ENCODE measurements at regions not wholly inside any gene's neighbourhood (a gene's known extent, or its start where the extent isn't known, plus 50 kb on each side); places are given as distances from the start of the nearest gene placed in this dataset.

DNA sequence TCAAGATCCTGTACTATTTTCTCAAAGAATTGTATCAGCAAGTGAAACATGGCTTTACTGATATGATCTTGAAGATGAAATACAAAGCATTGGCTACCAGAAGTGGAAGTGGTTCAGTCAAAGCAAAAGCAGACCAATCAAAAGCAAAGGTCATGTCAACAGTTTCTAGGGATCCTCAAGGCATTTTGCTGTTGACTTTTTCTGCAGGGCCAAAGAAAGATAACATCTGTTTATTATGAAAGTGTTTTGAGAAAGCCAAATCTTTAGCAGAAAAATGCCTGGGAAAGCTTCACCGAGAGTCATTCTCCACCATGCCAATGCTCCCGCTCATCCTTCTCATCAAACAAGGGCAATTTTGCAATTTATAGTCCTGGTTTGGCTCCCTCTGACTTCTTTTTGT lies 90.3 kb upstream of the ACO1 start:
- H2BK120ac ChIP-seq (ENCODE audit: insufficient read depth, low read length, poor library complexity), result no peak overlapping the region
- H3K79me1 ChIP-seq (ENCODE audit: low read length), result no peaks in the 10 kb centered on the region
- H3K4me3 ChIP-seq (ENCODE audit: low read depth, low read length), result no peak overlapping the region
- H3K18ac ChIP-seq (ENCODE audit: low read length), result no peak overlapping the region
- H4K8ac ChIP-seq (ENCODE audit: low read depth, low read length), result no peak overlapping the region
- H3K4me1 ChIP-seq (ENCODE audit: control insufficient read depth in 1 of 2, insufficient read depth in 2 of 2, low read length in 2 of 2), result no peaks in the 10 kb centered on the region
- no peak overlapping the region for H3K27ac ChIP-seq (ENCODE audit: low read depth, low read length)
- no peak overlapping the region for H4K12ac ChIP-seq (ENCODE audit: low read depth, low read length)
- no peak overlapping the region for H2AK5ac ChIP-seq (ENCODE audit: low read length)
- no peak overlapping the region for H2BK5ac ChIP-seq (ENCODE audit: low read depth, low read length, poor library complexity)
- no peaks in the 10 kb centered on the region for H3K9me3 ChIP-seq (ENCODE audit: insufficient read depth, low read depth, low read length)
- no peak overlapping the region for H2AFZ ChIP-seq (ENCODE audit: insufficient read depth, low read length, poor library complexity)
- H3K79me2 ChIP-seq (ENCODE audit: control insufficient read depth, insufficient read depth, low read length, poor library complexity), result no peaks in the 10 kb centered on the region
- WGBS (ENCODE audit: extremely low coverage, insufficient coverage, insufficient read length), result no CpG with 5 or more reads among the region's 2 CpGs
- no peak overlapping the region for H3K4ac ChIP-seq (ENCODE audit: low read depth, low read length)
- no peak overlapping the region for H3K14ac ChIP-seq (ENCODE audit: low read length)
- H4K91ac ChIP-seq (ENCODE audit: low read depth, low read length), result no peak overlapping the region
- DNase-seq, result peak in 1 of 2 donors; percentile 47
- H3K23ac ChIP-seq (ENCODE audit: low read length), result no peak overlapping the region
- H3K4me2 ChIP-seq (ENCODE audit: low read length), result no peak overlapping the region
- H2BK12ac ChIP-seq (ENCODE audit: low read length), result no peak overlapping the region
- no peak overlapping the region for H3K9ac ChIP-seq (ENCODE audit: low read length)
- H3K27me3 ChIP-seq (ENCODE audit: insufficient read depth, low read length), result no peaks in the 10 kb centered on the region
- H3K36me3 ChIP-seq (ENCODE audit: control insufficient read depth in 1 of 2, insufficient read depth in 2 of 2, low read length in 2 of 2), result no peaks in the 10 kb centered on the region

DNA sequence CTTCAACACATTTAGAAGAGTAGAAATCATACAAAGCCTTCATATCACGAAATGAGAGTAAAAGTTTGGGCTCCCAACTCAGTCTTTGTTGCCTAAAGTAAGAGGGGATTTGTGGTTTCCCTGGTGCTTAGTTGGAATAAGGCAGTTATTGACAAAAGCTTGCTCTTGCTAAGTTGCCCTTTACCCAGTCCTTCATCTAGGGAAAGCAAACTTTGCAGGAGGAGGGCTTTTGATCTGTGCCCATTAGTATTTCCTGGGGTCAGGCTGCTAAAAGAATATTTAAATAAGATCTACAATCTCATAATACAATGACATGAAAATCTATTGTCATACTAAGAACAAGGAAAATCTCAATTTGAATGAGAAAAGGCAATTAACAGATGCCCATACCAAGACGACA lies 84.1 kb upstream of the ACO1 start:
- Histone ChIP-seq H2BK120ac (ENCODE audit: insufficient read depth, low read length, poor library complexity) (no peak overlapping the region), H2BK5ac (ENCODE audit: low read depth, low read length, poor library complexity) (no peak overlapping the region), H4K12ac (ENCODE audit: low read depth, low read length) (no peak overlapping the region), H3K79me2 (ENCODE audit: control insufficient read depth, insufficient read depth, low read length, poor library complexity) (no peaks in the 10 kb centered on the region), H3K27me3 (ENCODE audit: insufficient read depth, low read length) (no peaks in the 10 kb centered on the region), H2AK5ac (ENCODE audit: low read length) (no peak overlapping the region), H3K4me3 (ENCODE audit: low read depth, low read length) (no peak overlapping the region), H4K8ac (ENCODE audit: low read depth, low read length) (no peak overlapping the region), H3K14ac (ENCODE audit: low read length) (no peak overlapping the region), H3K4ac (ENCODE audit: low read depth, low read length) (no peak overlapping the region), H3K9me3 (ENCODE audit: insufficient read depth, low read depth, low read length) (no peaks in the 10 kb centered on the region), H3K18ac (ENCODE audit: low read length) (no peak overlapping the region), H3K4me1 (ENCODE audit: control insufficient read depth in 1 of 2, insufficient read depth in 2 of 2, low read length in 2 of 2) (no peaks in the 10 kb centered on the region), H3K27ac (ENCODE audit: low read depth, low read length) (no peak overlapping the region), H3K79me1 (ENCODE audit: low read length) (no peaks in the 10 kb centered on the region), H2AFZ (ENCODE audit: insufficient read depth, low read length, poor library complexity) (no peak overlapping the region), H2BK12ac (ENCODE audit: low read length) (no peak overlapping the region), H3K9ac (ENCODE audit: low read length) (no peak overlapping the region), H3K36me3 (ENCODE audit: control insufficient read depth in 1 of 2, insufficient read depth in 2 of 2, low read length in 2 of 2) (no peaks in the 10 kb centered on the region), H3K4me2 (ENCODE audit: low read length) (no peak overlapping the region), H3K23ac (ENCODE audit: low read length) (no peak overlapping the region), H4K91ac (ENCODE audit: low read depth, low read length) (no peak overlapping the region)
- WGBS (ENCODE audit: extremely low coverage, insufficient coverage, insufficient read length), result no CpG with 5 or more reads among the region's 2 CpGs
- DNase-seq, result no peak

DNA sequence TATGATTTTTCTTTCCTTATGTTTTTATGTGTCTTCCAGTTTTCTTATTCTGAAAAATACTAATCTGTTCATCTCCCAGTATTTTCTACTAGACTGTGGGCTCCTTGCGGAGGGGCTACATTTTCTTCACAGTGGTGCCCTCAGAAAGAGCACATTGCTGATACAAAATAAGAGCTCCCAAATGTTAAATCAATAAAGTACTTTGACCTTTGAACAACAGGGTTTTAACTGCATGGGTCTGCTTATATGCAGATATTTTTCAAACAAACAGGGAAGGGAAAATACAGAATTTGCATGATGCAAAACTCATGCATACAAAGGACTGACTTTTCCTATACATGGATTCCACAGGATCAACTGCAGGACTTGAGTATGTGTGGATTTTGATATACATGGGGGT lies 79.9 kb upstream of the ACO1 start:
- Histone ChIP-seq H3K4me2 (ENCODE audit: low read length) (no peak overlapping the region), H3K4me3 (ENCODE audit: low read depth, low read length) (no peak overlapping the region), H4K91ac (ENCODE audit: low read depth, low read length) (no peak overlapping the region), H3K14ac (ENCODE audit: low read length) (no peak overlapping the region), H3K27ac (ENCODE audit: low read depth, low read length) (no peak overlapping the region), H4K12ac (ENCODE audit: low read depth, low read length) (no peak overlapping the region), H2AFZ (ENCODE audit: insufficient read depth, low read length, poor library complexity) (no peak overlapping the region), H2AK5ac (ENCODE audit: low read length) (no peak overlapping the region), H3K18ac (ENCODE audit: low read length) (no peak overlapping the region), H2BK120ac (ENCODE audit: insufficient read depth, low read length, poor library complexity) (no peak overlapping the region), H4K8ac (ENCODE audit: low read depth, low read length) (no peak overlapping the region), H3K79me2 (ENCODE audit: control insufficient read depth, insufficient read depth, low read length, poor library complexity) (no peaks in the 10 kb centered on the region), H2BK5ac (ENCODE audit: low read depth, low read length, poor library complexity) (no peak overlapping the region), H3K4ac (ENCODE audit: low read depth, low read length) (no peak overlapping the region), H3K9me3 (ENCODE audit: insufficient read depth, low read depth, low read length) (no peaks in the 10 kb centered on the region), H3K79me1 (ENCODE audit: low read length) (no peaks in the 10 kb centered on the region), H3K23ac (ENCODE audit: low read length) (no peak overlapping the region), H2BK12ac (ENCODE audit: low read length) (no peak overlapping the region), H3K9ac (ENCODE audit: low read length) (no peak overlapping the region), H3K4me1 (ENCODE audit: control insufficient read depth in 1 of 2, insufficient read depth in 2 of 2, low read length in 2 of 2) (no peaks in the 10 kb centered on the region), H3K27me3 (ENCODE audit: insufficient read depth, low read length) (no peaks in the 10 kb centered on the region), H3K36me3 (ENCODE audit: control insufficient read depth in 1 of 2, insufficient read depth in 2 of 2, low read length in 2 of 2) (no peaks in the 10 kb centered on the region)
- no CpG with 5 or more reads among the region's 1 CpG for WGBS (ENCODE audit: extremely low coverage, insufficient coverage, insufficient read length)
- DNase-seq, result no peak

DNA sequence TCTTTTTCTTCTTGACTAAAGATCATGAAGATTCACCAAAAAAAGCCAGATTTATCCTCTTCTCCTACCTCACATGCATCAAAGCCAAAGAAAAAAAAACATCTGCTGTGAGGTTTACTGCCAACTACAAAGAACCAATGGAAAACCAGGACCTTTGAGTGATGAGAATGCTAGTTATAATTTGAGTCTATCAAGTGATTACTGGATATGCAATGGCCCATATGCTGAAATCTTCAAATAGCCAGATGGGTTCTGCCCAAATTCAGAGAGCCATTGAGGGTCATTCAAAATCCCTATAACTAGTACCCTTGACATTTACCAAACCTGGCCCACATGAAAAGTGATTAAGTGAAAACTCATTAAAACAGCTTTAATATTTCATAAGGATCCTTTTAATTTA lies 78.4 kb upstream of the ACO1 start:
- Histone ChIP-seq H4K91ac (ENCODE audit: low read depth, low read length) (no peak overlapping the region), H2BK5ac (ENCODE audit: low read depth, low read length, poor library complexity) (no peak overlapping the region), H3K9me3 (ENCODE audit: insufficient read depth, low read depth, low read length) (no peaks in the 10 kb centered on the region), H2BK120ac (ENCODE audit: insufficient read depth, low read length, poor library complexity) (no peak overlapping the region), H3K9ac (ENCODE audit: low read length) (no peak overlapping the region), H3K27ac (ENCODE audit: low read depth, low read length) (no peak overlapping the region), H3K79me2 (ENCODE audit: control insufficient read depth, insufficient read depth, low read length, poor library complexity) (no peaks in the 10 kb centered on the region), H2BK12ac (ENCODE audit: low read length) (no peak overlapping the region), H3K4me1 (ENCODE audit: control insufficient read depth in 1 of 2, insufficient read depth in 2 of 2, low read length in 2 of 2) (no peaks in the 10 kb centered on the region), H3K18ac (ENCODE audit: low read length) (no peak overlapping the region), H3K36me3 (ENCODE audit: control insufficient read depth in 1 of 2, insufficient read depth in 2 of 2, low read length in 2 of 2) (no peaks in the 10 kb centered on the region), H3K79me1 (ENCODE audit: low read length) (no peaks in the 10 kb centered on the region), H3K14ac (ENCODE audit: low read length) (no peak overlapping the region), H3K4me2 (ENCODE audit: low read length) (no peak overlapping the region), H3K4ac (ENCODE audit: low read depth, low read length) (no peak overlapping the region), H3K4me3 (ENCODE audit: low read depth, low read length) (no peak overlapping the region), H2AK5ac (ENCODE audit: low read length) (no peak overlapping the region), H2AFZ (ENCODE audit: insufficient read depth, low read length, poor library complexity) (no peak overlapping the region), H3K23ac (ENCODE audit: low read length) (no peak overlapping the region), H3K27me3 (ENCODE audit: insufficient read depth, low read length) (no peaks in the 10 kb centered on the region), H4K8ac (ENCODE audit: low read depth, low read length) (no peak overlapping the region), H4K12ac (ENCODE audit: low read depth, low read length) (no peak overlapping the region)
- DNase-seq, result no peak
